Left lobe of liver (tissue), 2 donors: ENCODE measurements at regions not wholly inside any gene's neighbourhood (a gene's known extent, or its start where the extent isn't known, plus 50 kb on each side); places are given as distances from the start of the nearest gene placed in this dataset.

ENCODE experiments used
- ATAC-seq: fragments of 200-7000 bp; cut with Tn5 transposase; one replicate; pipeline ENCODE4 v1.9.1; 2020; ENCODE audit warnings: mild to moderate bottlenecking, moderate library complexity
- DNase-seq: peaks from one replicate; pipeline ENCODE4 v3.0.0-alpha.2; 2020; ENCODE audit warnings: low spot score
- donor health status: DM: no; HTN: no; CAD: no; lungs with moderate emphysema.
- donor health status: DM: no; HTN: yes; CAD: no.

DNA sequence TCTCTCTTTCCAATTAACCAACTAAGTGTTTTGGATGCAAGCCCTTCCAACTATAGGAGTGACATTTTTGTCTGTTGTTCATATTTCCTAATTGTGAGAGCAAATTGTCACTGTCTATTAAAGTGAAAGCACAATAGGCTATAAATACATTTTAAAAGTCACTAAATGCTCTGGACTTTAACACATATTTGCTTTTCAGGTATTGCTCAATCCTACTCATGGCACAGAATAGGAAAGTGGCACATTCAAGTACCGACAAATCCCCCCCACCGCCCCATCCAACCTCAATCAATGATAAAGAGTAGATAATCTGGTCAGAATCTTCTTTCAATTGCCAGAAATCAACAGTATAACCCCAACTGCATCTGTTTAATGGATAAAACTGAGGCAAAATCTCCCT lies 419.8 kb downstream of the PLK2 start:
- peak; percentile 78 for ATAC-seq

DNA sequence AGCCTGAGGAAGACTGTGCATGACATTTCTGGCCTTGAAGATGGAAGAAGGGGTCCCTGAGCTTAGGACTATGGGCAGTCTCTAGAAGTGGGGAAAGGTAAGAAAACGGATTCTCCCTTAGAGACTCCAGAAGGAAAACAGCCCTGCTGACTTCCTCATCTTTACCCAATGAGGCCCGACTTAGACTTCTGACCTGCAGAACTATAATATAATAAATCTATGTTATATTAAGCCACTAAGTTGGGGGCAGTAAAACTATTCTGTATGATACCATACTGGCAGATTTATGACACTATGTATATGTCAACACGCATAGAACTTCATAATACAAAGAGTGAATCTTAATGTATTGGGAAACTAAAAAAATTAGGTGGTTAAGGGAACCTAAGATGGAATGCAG lies 422.0 kb downstream of the PLK2 start:
- DNase-seq (no peak), ATAC-seq (no peak)

More for the DNA sequence above, 419.8 kb downstream of the PLK2 start:
- no peak for DNase-seq

DNA sequence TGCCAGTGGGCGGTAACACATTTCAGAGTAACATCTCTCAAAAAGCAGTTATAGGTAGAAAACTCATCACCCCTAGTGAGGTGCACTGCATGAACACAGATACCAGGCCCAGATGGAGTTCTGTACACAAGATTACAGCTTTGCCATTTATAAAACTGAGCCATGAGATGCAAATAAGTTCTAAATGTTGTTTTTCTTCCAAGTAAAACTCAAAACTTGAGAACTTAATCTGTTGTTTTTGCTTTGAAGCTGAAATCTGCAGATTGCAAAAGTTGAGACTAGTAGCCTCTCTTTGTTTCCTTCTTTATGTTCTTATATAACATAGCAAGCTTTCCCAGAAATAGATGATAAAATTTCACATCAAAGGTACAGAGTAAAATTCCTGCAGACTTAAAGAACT lies 434.1 kb downstream of the PLK2 start:
- ATAC-seq = no peak
- no peak for DNase-seq

DNA sequence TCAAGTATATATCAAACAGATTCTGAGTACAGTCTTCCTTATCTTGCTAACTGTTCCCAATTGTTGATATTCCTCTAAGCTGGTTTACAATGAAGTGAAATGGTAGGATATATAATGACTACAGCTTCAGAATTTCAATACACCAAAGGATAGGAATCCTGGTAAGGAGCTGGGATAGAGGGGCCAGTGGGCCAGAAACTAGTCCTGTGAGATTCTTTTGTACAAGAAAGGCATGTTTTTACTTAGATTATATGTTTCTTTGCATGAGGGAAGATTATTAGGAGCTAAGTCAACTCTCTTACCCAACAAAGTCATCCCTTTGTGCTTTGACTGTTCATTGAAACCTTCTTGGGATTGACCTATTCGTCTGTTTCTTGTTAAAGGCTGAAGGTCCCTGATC lies 435.7 kb downstream of the PLK2 start:
- DNase-seq = no peak
- ATAC-seq = no peak

DNA sequence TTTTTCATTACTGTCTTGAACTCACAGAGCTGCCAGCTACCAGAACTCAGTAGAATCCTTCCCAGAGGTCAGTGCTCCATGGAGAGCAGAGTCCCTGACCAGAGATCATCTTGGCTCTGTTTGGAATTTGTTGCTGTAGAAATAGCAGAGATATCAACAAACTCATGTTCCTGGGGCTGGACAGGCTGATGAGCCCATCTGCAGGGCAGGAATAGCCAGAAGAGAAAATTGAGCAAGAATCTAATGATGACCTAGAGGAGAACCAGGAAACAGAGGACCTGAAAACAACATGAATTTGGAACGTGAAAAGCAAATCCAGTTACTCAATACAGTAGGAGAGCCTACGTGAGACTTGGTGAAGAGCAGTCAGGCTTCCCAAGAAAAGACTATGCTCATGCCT lies 437.8 kb downstream of the PLK2 start:
- ATAC-seq (peak; percentile 62), DNase-seq (no peak)

DNA sequence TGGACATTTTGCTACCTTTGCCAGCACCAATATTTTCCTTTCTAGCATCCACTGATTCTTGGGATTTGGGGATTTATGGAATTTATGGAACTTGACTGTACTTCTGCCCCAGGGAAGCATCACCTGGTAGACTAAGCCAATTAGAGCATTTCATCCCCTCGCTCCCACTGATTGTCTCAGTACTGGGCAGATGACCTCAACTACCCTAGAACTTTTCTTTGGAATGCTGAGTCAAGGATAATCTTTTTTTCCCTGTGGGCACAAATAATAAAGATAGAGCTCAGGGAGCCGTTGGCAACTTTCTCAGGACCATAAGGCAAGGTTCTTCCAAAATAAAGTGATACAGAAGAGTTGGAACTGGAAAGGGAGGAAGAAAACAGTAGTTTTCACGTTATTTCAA lies 438.4 kb downstream of the PLK2 start:
- ATAC-seq = no peak
- no peak for DNase-seq

DNA sequence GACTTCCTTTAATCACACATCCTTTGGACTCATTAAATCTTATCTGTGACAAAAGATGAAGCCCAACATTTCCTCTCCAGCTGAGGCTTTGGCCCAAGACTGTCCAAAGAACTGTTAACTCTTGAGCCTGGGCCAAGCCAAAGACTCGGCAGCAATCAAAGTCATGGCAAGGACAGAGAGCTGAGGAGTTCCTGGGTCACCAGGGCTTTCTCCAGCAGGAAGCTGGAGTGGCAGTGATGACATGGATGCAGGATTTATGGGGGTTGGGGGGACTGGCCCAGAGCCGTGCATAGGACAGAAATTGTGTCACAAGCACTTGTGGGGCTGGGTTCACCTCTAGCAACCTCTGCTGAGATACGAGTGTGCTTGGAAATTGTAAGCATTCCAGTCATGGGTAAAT lies 440.3 kb downstream of the PLK2 start:
- ATAC-seq = peak; percentile 74
- DNase-seq = peak; percentile 51

DNA sequence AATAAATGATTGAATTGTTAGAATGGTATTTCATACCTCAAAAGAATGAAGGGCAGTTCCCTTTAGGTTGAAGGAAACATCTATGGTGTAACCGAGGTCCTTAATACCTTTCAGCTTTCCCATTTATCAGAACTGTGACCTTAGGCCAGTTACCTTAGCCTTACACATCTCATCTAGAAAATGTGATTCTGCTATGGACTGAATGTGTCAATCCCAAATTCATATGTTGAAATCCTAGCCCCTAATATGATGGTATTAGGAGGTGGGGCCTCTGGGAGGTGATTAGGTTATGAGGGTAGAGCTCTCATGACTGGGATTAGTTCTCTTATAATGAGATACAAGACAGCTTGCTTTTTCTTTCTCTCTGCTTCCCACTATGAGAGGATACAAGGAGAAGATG lies 441.9 kb downstream of the PLK2 start:
- DNase-seq (no peak), ATAC-seq (no peak)

DNA sequence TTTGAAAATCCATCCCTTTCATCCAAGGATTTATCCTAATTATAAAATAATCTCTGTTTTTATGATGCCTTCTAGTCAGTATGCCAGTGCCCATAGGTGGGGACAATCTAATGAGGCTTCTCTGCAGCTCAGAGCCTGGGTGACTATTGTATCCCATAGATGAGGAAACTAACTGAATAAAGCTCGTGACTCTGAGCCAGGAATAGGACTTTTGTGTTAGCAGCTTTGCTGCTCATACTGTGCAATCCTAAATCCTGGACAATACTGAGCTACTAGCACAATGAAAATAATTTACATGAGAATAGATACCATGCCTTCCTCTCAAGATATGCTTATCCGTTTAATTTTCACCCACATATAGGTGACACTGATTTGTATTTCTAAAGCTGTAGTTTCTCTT lies 443.0 kb downstream of the PLK2 start:
- ATAC-seq = no peak

DNA sequence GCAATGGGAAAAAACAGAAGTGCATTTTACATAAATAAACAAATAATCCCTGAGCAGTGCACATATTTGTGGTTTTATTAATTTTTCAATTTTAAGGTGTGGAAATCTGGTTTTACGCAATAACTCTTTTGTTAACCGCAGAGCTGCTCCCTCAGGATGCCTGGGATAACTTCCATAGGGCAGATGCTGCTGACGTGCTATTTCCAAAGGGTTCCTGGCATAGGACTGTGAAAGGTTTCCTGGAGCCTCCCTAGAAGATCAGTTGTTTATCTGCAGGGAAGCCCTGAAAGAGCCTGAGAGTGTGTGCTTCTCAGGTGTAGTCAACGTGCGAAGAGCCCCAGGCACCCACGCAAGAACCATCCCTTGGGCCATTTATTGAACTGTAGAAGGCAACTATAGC lies 443.5 kb downstream of the PLK2 start:
- ATAC-seq = no peak

More for the DNA sequence above, 443.0 kb downstream of the PLK2 start:
- no peak for DNase-seq

DNA sequence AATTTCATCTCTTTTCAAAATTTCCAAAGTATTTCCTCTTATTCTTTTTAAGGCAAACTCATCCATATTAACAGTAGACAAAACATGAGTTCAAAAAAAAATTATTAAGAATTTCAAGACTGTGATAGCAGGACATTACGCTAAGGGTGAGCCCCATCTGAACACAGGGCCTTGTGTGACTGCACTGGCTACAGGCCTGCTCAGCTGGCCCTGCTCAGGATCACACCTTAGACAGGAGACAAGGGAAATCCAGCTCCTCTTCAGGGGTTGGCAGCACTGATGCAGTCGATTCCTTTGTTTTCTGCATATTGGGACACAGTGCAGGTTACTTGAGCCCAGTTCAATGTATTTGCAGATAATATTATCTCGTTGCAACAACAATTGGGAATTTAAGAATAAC lies 444.7 kb downstream of the PLK2 start:
- ATAC-seq (no peak), DNase-seq (no peak)

More for the DNA sequence above, 443.5 kb downstream of the PLK2 start:
- DNase-seq = no peak

DNA sequence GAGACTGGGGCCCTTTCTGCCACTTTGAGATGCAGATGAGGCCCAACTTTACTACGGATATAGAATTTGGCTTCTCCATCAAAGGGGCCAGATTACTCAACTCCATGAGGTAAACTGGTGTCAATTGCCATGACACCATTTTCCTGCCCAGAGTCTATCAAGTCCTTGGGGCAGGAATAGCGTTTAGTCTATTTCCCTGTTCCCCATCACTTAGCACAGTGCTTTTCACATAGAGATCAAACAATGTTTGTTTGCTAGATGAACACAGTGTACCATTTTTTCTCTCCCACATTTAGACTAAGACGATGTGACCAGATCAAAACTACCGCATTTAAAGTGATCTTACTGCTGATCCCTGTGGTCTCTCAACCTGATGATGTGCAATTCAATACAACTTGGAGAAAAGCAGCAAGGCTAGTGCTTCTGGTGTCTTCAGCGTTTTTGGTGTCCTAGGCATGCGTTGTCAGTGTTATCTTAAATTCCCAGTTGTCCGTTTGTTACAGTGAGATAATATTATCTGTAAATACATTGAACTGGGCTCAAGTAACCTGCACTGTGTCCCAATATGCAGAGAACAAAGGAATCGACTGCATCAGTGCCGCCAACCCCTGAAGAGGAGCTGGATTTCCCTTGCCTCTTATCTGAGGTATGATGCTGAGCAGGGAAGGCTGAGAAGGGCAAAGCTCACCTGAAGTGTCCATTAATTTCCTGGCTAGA lies 446.2 kb downstream of the PLK2 start:
- no peak for DNase-seq
- no peak for ATAC-seq

DNA sequence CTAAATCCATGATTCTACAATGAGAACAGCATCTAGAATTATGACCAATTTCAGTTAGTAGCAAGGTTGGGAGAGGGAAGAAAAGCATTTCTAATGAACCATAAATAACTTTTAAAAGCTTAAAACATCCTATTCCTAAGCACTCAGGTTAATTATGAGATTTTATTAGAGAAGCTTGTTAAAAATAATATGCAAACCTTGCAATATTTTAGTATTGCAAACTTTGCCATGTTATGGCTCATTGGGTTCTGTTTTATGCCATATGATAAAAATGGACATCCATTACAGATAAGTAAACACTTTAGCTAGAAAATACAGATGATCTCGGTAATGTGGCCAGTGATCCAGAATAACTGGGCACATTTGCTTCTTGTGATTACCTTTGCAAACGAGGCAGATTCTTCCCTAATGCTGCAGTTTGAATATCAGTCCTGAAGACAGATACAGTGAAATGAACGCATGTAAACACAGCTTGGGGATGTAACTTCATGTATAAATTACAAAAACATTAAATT lies 447.0 kb downstream of the PLK2 start:
- no peak for ATAC-seq
- DNase-seq = no peak

DNA sequence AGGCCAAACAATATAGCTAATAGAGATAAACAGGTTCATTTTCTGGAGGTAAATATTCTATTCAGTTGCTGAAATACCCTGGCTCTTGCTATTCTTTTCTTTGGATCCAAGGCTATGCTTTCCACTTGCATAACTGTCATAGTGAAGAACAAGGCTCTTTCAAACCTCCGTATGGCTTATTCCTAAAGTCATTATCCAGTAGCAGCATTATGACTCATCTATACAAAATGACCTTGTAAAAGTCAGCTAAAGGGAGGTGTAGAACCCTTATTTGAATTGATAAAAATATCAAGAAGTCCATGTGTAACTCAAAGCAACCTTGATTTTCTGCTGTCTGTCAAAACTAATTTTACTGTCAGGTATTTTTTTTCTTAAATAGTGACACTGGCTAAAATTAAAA lies 447.8 kb downstream of the PLK2 start:
- no peak for ATAC-seq
- DNase-seq = no peak

DNA sequence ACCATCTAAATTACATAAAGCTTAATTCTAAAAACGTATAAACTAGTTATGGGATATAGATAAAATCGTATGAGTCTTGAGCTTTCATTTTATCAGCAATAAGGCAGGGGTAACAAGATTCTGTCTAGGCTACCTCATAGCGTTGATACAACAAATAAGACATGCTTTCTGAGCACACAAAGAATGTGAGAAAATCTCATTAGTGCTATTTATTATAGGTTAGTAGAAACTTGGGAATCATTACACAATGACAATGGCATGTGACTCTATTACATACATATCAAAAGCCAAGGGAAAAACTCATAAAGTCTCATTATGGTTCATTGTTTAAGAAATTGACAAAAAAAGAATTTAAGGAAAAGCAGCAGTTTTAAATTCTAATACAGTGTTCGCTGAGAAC lies 448.6 kb downstream of the PLK2 start:
- DNase-seq (no peak), ATAC-seq (no peak)

DNA sequence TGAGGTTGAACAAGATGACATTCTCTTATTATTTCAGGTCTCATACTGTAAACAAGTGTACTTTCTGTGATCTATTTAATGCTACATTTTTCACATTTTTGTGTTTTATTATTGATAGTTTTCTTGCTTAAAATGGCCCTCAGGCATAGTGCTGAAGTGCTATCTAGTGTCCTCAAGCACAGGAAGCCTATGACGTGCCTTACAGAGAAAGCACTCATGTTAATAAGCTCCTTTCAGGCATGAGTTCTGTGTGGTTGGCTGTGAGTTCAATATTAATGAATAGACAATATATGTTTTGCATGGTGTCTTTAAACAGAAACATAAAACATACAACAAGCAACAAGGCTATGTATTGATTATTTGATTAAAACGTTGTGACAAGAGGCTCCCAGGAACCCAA lies 450.1 kb downstream of the PLK2 start:
- ATAC-seq (no peak), DNase-seq (no peak)

DNA sequence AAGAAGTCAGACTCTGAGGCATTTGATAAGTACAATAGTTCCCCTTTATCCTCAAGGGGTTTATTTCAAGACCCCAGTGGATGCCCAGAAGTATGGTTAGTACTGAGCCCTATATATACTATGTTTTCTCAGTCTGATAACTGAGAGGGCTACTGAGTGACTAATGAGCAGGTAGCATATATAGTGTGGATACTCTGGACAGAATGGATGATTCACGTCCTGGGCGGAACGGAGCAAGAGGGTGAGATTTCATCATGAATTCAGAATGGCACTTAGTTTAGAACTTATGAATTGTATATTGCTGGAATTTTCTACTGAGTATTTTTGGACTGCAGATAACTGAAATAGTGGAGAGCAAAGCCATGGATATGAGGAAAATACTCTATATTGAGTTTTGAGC lies 457.6 kb downstream of the PLK2 start:
- DNase-seq (no peak), ATAC-seq (no peak)

DNA sequence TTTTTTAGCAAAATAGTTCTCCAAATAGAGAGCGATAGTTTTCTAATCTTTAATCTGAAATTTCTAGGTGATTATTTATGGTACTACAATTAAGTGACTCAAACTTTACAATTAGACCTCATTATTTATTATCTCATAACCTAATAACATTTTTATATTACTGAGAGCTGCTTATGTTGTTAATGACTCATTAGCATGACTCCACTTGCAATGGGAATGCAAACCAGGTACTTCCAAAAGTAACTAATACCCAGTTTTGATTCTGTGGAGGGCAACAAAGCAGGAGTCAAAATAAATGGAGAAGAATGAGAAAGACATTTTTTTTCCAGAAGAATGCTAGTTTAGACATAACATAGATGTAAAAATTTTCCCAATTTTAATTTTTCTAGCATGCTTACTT lies 466.0 kb downstream of the PLK2 start:
- ATAC-seq (no peak), DNase-seq (no peak)

DNA sequence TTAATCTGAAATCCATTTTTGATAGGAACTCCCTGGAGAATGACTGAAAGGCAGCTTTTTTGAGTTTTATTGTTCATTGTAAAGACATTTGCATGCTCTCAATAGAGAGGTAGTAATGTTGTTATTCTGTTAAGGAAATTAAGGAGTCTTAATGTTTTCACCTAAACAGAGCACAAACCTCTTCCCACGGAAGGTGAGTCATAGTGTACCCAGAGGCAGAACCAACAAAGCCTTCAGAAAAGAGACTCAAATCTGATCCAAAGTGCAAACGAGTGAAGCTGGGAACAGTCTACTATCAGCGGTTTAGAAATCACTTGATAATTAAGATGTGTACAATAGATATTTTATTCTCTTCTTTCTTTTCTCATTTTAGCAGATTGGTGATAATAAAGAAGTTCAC lies 470.5 kb downstream of the PLK2 start:
- no peak for DNase-seq
- no peak for ATAC-seq

DNA sequence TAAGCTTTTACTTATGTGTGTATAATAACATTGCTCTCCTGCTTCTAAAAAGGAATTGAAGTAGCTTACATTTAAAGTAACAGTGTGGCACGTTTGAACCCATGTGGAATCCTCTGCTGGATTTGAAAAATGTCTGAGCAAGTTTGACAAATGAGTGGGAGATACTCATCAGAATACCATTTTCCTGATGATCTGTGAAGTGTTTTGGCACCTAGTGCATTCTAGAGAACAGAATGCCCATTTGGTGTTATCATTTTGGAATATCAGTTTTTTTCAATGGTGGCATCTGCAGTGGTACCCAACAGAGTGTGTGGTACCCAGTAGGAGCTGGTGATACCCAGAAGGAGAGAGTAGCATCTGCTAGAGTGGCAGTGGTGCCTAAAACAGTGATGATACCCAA lies 471.1 kb downstream of the PLK2 start:
- ATAC-seq (no peak), DNase-seq (no peak)

DNA sequence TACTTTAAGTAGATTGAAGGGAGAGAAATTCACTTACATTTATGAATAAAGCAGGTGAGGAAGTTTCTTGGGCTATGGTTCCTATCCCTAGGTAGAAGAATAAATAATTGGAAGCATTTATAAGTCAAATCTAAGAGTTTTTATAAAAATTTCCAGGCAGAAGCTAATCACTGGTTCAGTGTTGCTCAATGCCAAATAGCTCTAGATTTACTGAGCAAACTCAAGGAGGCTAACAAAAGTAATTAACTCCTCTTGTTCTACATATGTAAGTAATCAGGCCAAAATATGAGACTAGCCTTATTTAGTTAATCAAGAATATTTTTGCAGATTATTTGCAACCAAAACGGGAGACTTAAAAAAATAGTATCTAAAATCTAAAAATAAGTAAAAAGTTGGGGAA lies 472.3 kb downstream of the PLK2 start:
- DNase-seq = no peak
- ATAC-seq = no peak

DNA sequence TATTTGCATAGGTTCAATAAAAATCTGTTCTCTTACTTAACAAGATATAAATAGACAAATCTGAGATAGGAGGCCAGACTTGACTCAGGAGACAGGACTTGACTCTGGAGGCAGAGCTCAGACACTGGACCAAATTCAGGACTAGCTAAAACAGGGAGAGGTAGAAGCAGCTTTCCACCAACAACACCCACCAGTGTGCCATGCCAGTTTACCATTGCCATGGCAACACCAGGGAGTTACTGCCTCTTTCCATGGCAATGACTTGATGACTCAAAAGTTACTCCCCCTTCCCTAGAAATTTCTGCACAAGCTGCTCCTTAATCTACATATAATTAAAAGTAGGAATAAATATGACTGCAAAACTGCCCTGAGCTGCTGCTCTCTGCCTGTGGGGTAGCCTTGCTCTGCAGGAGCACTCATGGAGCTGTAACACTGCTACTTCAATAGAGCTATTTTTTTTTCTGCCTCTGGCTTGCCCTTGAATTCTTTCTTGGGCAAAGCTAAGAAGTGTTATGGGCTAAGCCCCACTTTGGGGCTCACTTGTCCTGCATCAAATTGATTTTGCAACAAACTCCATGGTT lies 473.0 kb downstream of the PLK2 start:
- no peak for ATAC-seq

DNA sequence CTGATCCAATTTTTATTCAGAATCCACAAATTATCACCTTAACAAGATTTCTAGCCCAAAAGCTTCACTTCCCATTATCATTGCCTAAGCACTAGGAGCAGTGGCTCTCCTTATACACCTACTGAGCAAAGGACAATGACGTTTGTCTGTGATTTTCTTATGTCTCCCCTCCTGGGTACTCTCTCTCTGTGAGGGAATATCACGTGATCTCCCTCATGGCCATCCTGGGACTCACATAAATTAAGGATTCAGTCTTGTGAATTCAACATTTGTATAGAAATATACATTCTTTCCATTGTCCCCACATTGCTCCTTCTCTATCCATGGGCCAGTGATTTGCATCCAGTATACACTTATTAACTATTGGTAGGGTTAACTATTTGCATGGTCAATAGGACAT lies 476.5 kb downstream of the PLK2 start:
- no peak for ATAC-seq
- no peak for DNase-seq

More for the DNA sequence above, 473.0 kb downstream of the PLK2 start:
- no peak for DNase-seq
